Endothelial cell (in vitro differentiated cells): ENCODE measurements at regions not wholly inside any gene's neighbourhood (a gene's known extent, or its start where the extent isn't known, plus 50 kb on each side); places are given as distances from the start of the nearest gene placed in this dataset.

Source experiments
- DNase-seq: peaks from one replicate; pipeline ENCODE4 v3.0.0; 2021; ENCODE audit warnings: low spot score
- H3K27ac Mint-ChIP-seq: one replicate; pipeline ENCODE4 v1.8.0; 2021; ENCODE audit warnings: mixed read lengths, inconsistent platforms; ENCODE audit not compliant: unreplicated experiment
- H3K27me3 Mint-ChIP-seq: one replicate; pipeline ENCODE4 v1.8.0; 2021; ENCODE audit warnings: mild to moderate bottlenecking, moderate library complexity, mixed read lengths, inconsistent platforms; ENCODE audit not compliant: unreplicated experiment
- H3K36me3 Mint-ChIP-seq: one replicate; pipeline ENCODE4 v1.8.0; 2021; ENCODE audit warnings: mild to moderate bottlenecking, low read depth, mixed read lengths, inconsistent platforms; ENCODE audit not compliant: unreplicated experiment
- H3K4me1 Mint-ChIP-seq: one replicate; pipeline ENCODE4 v1.8.0; 2021; ENCODE audit warnings: mild to moderate bottlenecking, mixed read lengths, inconsistent platforms; ENCODE audit not compliant: unreplicated experiment
- H3K4me3 Mint-ChIP-seq: one replicate; pipeline ENCODE4 v1.8.0; 2021; ENCODE audit warnings: mild to moderate bottlenecking, mixed read lengths, inconsistent platforms; ENCODE audit not compliant: unreplicated experiment
- H3K9me3 Mint-ChIP-seq: one replicate; pipeline ENCODE4 v1.8.0; 2021; ENCODE audit warnings: mixed read lengths, inconsistent platforms; ENCODE audit not compliant: unreplicated experiment
- TF ChIP-seq, protein P1 (sequence below): fragments of 200-600 bp; sonication (generic); IDR thresholded peaks from one replicate; pipeline ENCODE4 v1.5.0; 2021; ENCODE audit warnings: antibody characterized with exemption; ENCODE audit not compliant: unreplicated experiment

DNA sequence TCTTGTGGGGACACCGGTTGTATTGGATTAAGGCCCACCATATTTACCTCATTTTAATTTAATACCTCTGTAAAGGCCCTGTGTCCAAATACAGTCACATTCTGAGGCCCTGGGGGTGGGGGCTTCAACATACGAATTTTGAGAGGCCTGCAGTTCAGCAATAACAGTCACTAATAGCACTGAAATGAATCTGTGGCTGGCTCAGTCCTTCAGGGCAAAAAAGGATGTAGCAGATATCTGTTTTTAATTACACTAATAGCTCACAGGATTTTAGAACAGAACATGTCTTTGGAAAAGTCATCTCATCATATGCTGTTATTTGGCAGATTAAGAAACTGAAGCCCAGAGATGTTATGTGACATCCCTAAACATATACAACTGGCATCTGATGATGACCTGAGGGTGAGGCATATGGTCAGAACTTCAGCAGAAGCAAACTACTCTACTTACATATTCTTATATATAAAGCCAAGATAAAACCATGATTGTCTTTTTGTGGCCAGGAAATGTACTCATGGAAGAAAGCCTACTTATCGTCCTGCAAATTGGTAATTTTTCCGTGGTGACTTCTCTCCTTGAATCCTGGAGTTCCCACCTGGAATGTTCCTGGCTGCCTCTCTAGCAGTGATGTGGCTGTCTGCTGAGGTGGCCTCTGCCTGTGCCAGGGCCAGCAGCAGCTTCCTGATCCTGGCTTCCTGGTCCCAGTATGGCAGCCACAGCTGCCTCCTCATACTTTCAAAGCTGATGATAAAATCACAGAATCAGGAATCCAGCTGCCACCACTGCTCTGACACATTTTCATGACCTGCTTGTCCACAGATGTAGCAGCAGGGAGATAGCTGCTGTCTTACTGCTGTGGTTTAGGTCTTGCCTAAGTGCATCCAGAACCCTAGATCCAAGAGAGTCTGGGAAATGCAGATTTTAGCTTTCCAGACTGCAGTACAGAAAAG, 72.1 kb upstream of the ANKRD55 start:
- Mint-ChIP-seq H3K27me3 (no peaks in the 10 kb centered on the region), H3K4me3 (no peak overlapping the region), H3K9me3 (no peaks in the 10 kb centered on the region), H3K27ac (no peak overlapping the region), H3K4me1 (peaks cover 8% of the 10 kb centered on the region), H3K36me3 (peaks cover 4% of the 10 kb centered on the region)
- TF ChIP-seq, protein P1, sequence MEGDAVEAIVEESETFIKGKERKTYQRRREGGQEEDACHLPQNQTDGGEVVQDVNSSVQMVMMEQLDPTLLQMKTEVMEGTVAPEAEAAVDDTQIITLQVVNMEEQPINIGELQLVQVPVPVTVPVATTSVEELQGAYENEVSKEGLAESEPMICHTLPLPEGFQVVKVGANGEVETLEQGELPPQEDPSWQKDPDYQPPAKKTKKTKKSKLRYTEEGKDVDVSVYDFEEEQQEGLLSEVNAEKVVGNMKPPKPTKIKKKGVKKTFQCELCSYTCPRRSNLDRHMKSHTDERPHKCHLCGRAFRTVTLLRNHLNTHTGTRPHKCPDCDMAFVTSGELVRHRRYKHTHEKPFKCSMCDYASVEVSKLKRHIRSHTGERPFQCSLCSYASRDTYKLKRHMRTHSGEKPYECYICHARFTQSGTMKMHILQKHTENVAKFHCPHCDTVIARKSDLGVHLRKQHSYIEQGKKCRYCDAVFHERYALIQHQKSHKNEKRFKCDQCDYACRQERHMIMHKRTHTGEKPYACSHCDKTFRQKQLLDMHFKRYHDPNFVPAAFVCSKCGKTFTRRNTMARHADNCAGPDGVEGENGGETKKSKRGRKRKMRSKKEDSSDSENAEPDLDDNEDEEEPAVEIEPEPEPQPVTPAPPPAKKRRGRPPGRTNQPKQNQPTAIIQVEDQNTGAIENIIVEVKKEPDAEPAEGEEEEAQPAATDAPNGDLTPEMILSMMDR: no peak
- no peak for DNase-seq

DNA sequence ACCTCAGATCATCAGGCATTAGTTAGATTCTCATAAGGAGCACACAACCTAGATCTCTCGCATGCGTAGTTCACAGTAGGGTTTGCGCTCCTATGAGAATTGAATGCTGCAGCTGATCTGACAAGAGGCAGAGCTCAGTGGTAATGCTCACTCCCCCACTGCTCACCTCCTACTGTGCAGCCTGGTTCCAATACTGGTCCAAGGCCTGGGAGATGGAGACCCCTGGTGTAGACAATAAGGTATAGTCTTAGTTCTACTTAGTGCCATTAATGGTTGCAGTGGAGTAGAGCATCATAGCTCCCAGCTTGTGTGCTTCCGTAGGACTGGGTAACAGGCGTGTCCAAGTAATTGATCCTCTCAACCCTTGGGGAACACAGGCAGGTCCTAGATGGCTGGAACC, 70.4 kb upstream of the ANKRD55 start:
- DNase-seq: no peak
- no peak overlapping the region for H3K27ac Mint-ChIP-seq
- H3K4me1 Mint-ChIP-seq: no peaks in the 10 kb centered on the region
- H3K36me3 Mint-ChIP-seq: no peaks in the 10 kb centered on the region
- no peak overlapping the region for H3K4me3 Mint-ChIP-seq
- H3K9me3 Mint-ChIP-seq: no peaks in the 10 kb centered on the region
- H3K27me3 Mint-ChIP-seq: no peaks in the 10 kb centered on the region
- TF ChIP-seq, protein P1: no peak

- no peaks in the 10 kb centered on the region for H3K9me3 Mint-ChIP-seq
- TF ChIP-seq, protein P1: no peak
- no peak for DNase-seq
- no peaks in the 10 kb centered on the region for H3K36me3 Mint-ChIP-seq
- no peaks in the 10 kb centered on the region for H3K4me1 Mint-ChIP-seq
- H3K27me3 Mint-ChIP-seq: peaks cover 1% of the 10 kb centered on the region
- no peak overlapping the region for H3K27ac Mint-ChIP-seq
- no peak overlapping the region for H3K4me3 Mint-ChIP-seq
Measured at GRCh38 chr5:56302027-56302426, 68.9 kb upstream of the ANKRD55 start.

GRCh38 chr5:56301069-56301468, 67.9 kb upstream of the ANKRD55 start:
- DNase-seq: no peak
- no peaks in the 10 kb centered on the region for H3K9me3 Mint-ChIP-seq
- peaks cover 1% of the 10 kb centered on the region for H3K27me3 Mint-ChIP-seq
- no peaks in the 10 kb centered on the region for H3K4me1 Mint-ChIP-seq
- TF ChIP-seq, protein P1: no peak
- no peak overlapping the region for H3K27ac Mint-ChIP-seq
- no peaks in the 10 kb centered on the region for H3K36me3 Mint-ChIP-seq
- no peak overlapping the region for H3K4me3 Mint-ChIP-seq

GRCh38 chr5:56299212-56299611, 66.1 kb upstream of the ANKRD55 start:
- TF ChIP-seq, protein P1: no peak
- H3K9me3 Mint-ChIP-seq: no peaks in the 10 kb centered on the region
- H3K4me1 Mint-ChIP-seq: no peaks in the 10 kb centered on the region
- H3K4me3 Mint-ChIP-seq: no peak overlapping the region
- peaks cover 3% of the 10 kb centered on the region for H3K27me3 Mint-ChIP-seq
- no peak overlapping the region for H3K27ac Mint-ChIP-seq
- DNase-seq: no peak
- H3K36me3 Mint-ChIP-seq: no peaks in the 10 kb centered on the region
